HepG2 (cell line): ENCODE measurements at regions not wholly inside any gene's neighbourhood (a gene's known extent, or its start where the extent isn't known, plus 50 kb on each side); places are given as distances from the start of the nearest gene placed in this dataset.
A peak's percentile ranks its signal among the peaks of the same experiment; 100 is the strongest.

ENCODE experiments used
- GATAD2A ChIP-seq: IDR thresholded peaks from 2 replicates; pipeline ENCODE4 v1.6.1; 2016
- HDAC1 ChIP-seq: sonication (generic); formaldehyde crosslinking; IDR thresholded peaks from 2 replicates; pipeline ENCODE4 v1.5.1; 2020; ENCODE audit warnings: mild to moderate bottlenecking, missing genetic modification reagents
- HDAC6 ChIP-seq: fragments of 200-600 bp; sonication (generic); IDR thresholded peaks from 2 replicates; pipeline ENCODE4 v1.7.0; 2017; ENCODE audit warnings: mild to moderate bottlenecking, antibody characterized with exemption, low read length, low read depth
- HNF4G ChIP-seq, 2 experiments: sonication (generic) in 1 of 2; formaldehyde crosslinking in 1 of 2; IDR thresholded peaks; 2 replicates each; pipeline versions ENCODE4 v1.4.0 to v1.6.1; 2011 to 2020; ENCODE audit warnings: borderline replicate concordance in 2 of 2, low read depth in 2 of 2, mild to moderate bottlenecking in 2 of 2, low read length in 1 of 2, missing genetic modification reagents in 1 of 2, moderate library complexity in 1 of 2
- KAT2B ChIP-seq: fragments of 150-350 bp; IDR thresholded peaks from 2 replicates; pipeline ENCODE4 v1.6.1; 2014; ENCODE audit warnings: low read depth, low read length, borderline replicate concordance
- LCORL ChIP-seq, 2 experiments: fragments of 450-650 bp in 1 of 2; sonication (generic) in 1 of 2; formaldehyde crosslinking in 1 of 2; IDR thresholded peaks; 2 replicates each; pipeline versions ENCODE4 v1.5.0 to v1.6.1; 2017 to 2020; ENCODE audit warnings: antibody characterized with exemption in 1 of 2, missing genetic modification reagents in 1 of 2
- ZEB1 ChIP-seq: IDR thresholded peaks from 2 replicates; pipeline ENCODE4 v1.6.1; 2012; ENCODE audit warnings: mild to moderate bottlenecking, low read depth, inconsistent platforms; ENCODE audit not compliant: insufficient replicate concordance
- ZKSCAN5 ChIP-seq: sonication (generic); formaldehyde crosslinking; IDR thresholded peaks from 2 replicates; pipeline ENCODE4 v1.5.1; 2020; ENCODE audit warnings: mild to moderate bottlenecking, missing genetic modification reagents
- ZNF337 ChIP-seq: sonication (generic); formaldehyde crosslinking; IDR thresholded peaks from 2 replicates; pipeline ENCODE4 v1.5.1; 2020; ENCODE audit warnings: missing genetic modification reagents, low read depth, mild to moderate bottlenecking, borderline replicate concordance
- ZNF432 ChIP-seq: sonication (generic); formaldehyde crosslinking; IDR thresholded peaks from 2 replicates; pipeline ENCODE4 v1.5.0; 2020; ENCODE audit warnings: missing genetic modification reagents, mild to moderate bottlenecking, borderline replicate concordance
- ZNF552 ChIP-seq: sonication (generic); formaldehyde crosslinking; IDR thresholded peaks from 2 replicates; pipeline ENCODE4 v1.9.0; 2022; ENCODE audit warnings: missing genetic modification reagents, mild to moderate bottlenecking, borderline replicate concordance
- ZNF674 ChIP-seq: sonication (generic); formaldehyde crosslinking; IDR thresholded peaks from 2 replicates; pipeline ENCODE4 v1.5.0; 2020; ENCODE audit warnings: low read depth, mild to moderate bottlenecking, missing genetic modification reagents
- ZNF749 ChIP-seq: sonication (generic); formaldehyde crosslinking; IDR thresholded peaks from 2 replicates; pipeline ENCODE4 v1.8.0; 2022; ENCODE audit warnings: mild to moderate bottlenecking, missing genetic modification reagents, moderate library complexity, borderline replicate concordance
- ZSCAN21 ChIP-seq: sonication (generic); formaldehyde crosslinking; IDR thresholded peaks from 2 replicates; pipeline ENCODE4 v1.8.0; 2022; ENCODE audit warnings: mild to moderate bottlenecking, missing genetic modification reagents, moderate library complexity, borderline replicate concordance
- ZSCAN25 ChIP-seq: sonication (generic); formaldehyde crosslinking; IDR thresholded peaks from 2 replicates; pipeline ENCODE4 v1.8.0; 2022; ENCODE audit warnings: mild to moderate bottlenecking, missing genetic modification reagents
- ZSCAN9 ChIP-seq: IDR thresholded peaks from 2 replicates; pipeline ENCODE4 v1.6.1; 2016; ENCODE audit warnings: borderline replicate concordance
- TF ChIP-seq, protein P1 (sequence below): sonication (generic); formaldehyde crosslinking; IDR thresholded peaks from 2 replicates; pipeline ENCODE4 v1.5.1; 2020; ENCODE audit warnings: mild to moderate bottlenecking, missing genetic modification reagents, borderline replicate concordance
- TF ChIP-seq, protein P2 (sequence below): sonication (generic); formaldehyde crosslinking; IDR thresholded peaks from 2 replicates; pipeline ENCODE4 v1.4.0; 2020; ENCODE audit warnings: missing genetic modification reagents
- TF ChIP-seq, protein P3 (sequence below): sonication (generic); formaldehyde crosslinking; IDR thresholded peaks from 2 replicates; pipeline ENCODE4 v1.4.0; 2020; ENCODE audit warnings: low read depth, missing genetic modification reagents

DNA sequence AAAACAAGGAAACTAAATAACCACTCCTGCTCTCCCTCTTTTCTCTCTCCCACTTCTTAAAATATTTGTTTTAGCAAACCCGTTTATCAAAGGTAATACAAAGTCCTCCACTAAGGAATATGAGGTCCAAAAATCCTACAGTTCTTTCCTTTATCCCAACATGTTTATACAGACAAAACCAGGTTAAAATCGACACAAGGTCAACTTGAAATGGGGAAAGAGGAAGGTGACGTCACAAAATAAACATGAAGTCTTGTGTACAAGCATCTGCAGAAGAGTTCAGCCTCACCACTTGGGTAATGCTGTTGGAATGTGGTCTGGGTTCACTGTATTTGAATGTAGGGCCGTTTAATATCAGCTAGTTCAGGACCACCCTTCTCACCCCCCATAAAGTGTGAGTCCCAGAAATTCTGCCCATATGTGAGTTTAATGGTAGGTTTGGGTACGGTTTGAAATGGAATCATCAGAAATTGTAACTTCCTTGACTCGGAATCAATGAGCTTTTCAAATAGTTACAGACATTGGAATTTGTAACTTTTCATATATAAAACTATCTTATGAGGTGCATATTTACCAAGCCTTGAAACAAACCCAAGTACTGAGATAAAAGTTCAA is 120.0 kb upstream of the SLC38A2 start (continued):
- TF ChIP-seq, protein P1, sequence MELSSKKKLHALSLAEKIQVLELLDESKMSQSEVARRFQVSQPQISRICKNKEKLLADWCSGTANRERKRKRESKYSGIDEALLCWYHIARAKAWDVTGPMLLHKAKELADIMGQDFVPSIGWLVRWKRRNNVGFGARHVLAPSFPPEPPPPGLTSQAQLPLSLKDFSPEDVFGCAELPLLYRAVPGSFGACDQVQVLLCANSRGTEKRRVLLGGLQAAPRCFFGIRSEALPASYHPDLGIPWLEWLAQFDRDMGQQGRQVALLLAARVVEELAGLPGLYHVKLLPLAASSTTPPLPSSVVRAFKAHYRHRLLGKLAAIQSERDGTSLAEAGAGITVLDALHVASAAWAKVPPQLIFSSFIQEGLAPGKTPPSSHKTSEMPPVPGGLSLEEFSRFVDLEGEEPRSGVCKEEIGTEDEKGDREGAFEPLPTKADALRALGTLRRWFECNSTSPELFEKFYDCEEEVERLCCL (CRISPR knock-in tag), result no peak
- TF ChIP-seq ZSCAN25 (CRISPR knock-in tag) (0 out of 2 replicates have a peak, but pooled peaks have one; percentile 62), ZKSCAN5 (CRISPR knock-in tag) (no peak), ZSCAN9 (CRISPR knock-in tag) (peak; percentile 95), ZEB1 (peak; percentile 82), ZNF432 (CRISPR knock-in tag) (no peak), ZNF552 (no peak), ZNF674 (CRISPR knock-in tag) (no peak), KAT2B (no peak), HDAC1 (CRISPR knock-in tag) (peak; percentile 91), ZNF337 (CRISPR knock-in tag) (no peak), GATAD2A (CRISPR knock-in tag) (peak; percentile 99), LCORL (IDR thresholded peaks at IDR 0.05) (peak; percentile 89), LCORL (CRISPR knock-in tag; IDR thresholded peaks at IDR 0.05) (peak; percentile 91), HNF4G (IDR thresholded peaks at IDR 0.05; ENCODE audit: borderline replicate concordance, low read depth, low read length) (peak; percentile 92), HNF4G (CRISPR knock-in tag; IDR thresholded peaks at IDR 0.05; ENCODE audit: borderline replicate concordance, low read depth) (no peak; the same call in 1 of the 2 replicates), ZSCAN21 (CRISPR knock-in tag) (peak; percentile 46; the same call in 1 of the 2 replicates), ZNF749 (CRISPR knock-in tag) (peak; percentile 84; the same call in 1 of the 2 replicates), HDAC6 (no peak)
- TF ChIP-seq, protein P2, sequence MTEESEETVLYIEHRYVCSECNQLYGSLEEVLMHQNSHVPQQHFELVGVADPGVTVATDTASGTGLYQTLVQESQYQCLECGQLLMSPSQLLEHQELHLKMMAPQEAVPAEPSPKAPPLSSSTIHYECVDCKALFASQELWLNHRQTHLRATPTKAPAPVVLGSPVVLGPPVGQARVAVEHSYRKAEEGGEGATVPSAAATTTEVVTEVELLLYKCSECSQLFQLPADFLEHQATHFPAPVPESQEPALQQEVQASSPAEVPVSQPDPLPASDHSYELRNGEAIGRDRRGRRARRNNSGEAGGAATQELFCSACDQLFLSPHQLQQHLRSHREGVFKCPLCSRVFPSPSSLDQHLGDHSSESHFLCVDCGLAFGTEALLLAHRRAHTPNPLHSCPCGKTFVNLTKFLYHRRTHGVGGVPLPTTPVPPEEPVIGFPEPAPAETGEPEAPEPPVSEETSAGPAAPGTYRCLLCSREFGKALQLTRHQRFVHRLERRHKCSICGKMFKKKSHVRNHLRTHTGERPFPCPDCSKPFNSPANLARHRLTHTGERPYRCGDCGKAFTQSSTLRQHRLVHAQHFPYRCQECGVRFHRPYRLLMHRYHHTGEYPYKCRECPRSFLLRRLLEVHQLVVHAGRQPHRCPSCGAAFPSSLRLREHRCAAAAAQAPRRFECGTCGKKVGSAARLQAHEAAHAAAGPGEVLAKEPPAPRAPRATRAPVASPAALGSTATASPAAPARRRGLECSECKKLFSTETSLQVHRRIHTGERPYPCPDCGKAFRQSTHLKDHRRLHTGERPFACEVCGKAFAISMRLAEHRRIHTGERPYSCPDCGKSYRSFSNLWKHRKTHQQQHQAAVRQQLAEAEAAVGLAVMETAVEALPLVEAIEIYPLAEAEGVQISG (CRISPR knock-in tag), result peak; percentile 51; the same call in 1 of the 2 replicates
- TF ChIP-seq, protein P3, sequence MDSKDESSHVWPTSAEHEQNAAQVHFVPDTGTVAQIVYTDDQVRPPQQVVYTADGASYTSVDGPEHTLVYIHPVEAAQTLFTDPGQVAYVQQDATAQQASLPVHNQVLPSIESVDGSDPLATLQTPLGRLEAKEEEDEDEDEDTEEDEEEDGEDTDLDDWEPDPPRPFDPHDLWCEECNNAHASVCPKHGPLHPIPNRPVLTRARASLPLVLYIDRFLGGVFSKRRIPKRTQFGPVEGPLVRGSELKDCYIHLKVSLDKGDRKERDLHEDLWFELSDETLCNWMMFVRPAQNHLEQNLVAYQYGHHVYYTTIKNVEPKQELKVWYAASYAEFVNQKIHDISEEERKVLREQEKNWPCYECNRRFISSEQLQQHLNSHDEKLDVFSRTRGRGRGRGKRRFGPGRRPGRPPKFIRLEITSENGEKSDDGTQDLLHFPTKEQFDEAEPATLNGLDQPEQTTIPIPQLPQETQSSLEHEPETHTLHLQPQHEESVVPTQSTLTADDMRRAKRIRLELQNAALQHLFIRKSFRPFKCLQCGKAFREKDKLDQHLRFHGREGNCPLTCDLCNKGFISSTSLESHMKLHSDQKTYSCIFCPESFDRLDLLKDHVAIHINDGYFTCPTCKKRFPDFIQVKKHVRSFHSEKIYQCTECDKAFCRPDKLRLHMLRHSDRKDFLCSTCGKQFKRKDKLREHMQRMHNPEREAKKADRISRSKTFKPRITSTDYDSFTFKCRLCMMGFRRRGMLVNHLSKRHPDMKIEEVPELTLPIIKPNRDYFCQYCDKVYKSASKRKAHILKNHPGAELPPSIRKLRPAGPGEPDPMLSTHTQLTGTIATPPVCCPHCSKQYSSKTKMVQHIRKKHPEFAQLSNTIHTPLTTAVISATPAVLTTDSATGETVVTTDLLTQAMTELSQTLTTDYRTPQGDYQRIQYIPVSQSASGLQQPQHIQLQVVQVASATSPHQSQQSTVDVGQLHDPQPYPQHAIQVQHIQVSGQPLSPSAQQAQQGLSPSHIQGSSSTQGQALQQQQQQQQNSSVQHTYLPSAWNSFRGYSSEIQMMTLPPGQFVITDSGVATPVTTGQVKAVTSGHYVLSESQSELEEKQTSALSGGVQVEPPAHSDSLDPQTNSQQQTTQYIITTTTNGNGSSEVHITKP (CRISPR knock-in tag), result peak; percentile 85; the same call in 1 of the 2 replicates
